ENCODE measurements at regions not wholly inside any gene's neighbourhood (a gene's known extent, or its start where the extent isn't known, plus 50 kb on each side); places are given as distances from the start of the nearest gene placed in this dataset.
"Not testable (repeated sequence)": the region's sequence is repeated elsewhere in the genome, so short reads cannot be mapped to it uniquely, and the experiment has no call there.

DNA sequence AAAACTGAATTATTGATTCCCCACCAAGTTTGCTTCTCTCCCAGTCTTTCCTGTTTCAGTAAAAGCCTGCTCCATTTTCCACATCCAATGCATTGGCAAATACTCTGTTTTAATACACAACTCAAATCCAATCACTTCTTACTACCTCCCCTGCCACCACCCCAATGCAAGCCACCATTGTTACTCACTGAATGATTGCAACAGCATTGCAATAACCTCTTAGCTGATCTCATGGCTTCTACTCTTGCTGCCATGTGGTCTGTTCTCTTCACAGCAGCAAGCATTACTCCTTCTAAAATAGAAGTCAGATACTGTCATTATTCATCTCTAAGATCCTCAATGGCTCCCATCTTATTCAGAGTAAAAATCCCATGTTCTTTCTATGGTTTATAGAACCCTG, 123.4 kb downstream of the ATP6V1G3 start:
- DNase-seq (ENCODE audit: low spot score) (no peak), ATAC-seq (ENCODE audit: low FRiP score) (no peak)
- TF ChIP-seq, protein P1, sequence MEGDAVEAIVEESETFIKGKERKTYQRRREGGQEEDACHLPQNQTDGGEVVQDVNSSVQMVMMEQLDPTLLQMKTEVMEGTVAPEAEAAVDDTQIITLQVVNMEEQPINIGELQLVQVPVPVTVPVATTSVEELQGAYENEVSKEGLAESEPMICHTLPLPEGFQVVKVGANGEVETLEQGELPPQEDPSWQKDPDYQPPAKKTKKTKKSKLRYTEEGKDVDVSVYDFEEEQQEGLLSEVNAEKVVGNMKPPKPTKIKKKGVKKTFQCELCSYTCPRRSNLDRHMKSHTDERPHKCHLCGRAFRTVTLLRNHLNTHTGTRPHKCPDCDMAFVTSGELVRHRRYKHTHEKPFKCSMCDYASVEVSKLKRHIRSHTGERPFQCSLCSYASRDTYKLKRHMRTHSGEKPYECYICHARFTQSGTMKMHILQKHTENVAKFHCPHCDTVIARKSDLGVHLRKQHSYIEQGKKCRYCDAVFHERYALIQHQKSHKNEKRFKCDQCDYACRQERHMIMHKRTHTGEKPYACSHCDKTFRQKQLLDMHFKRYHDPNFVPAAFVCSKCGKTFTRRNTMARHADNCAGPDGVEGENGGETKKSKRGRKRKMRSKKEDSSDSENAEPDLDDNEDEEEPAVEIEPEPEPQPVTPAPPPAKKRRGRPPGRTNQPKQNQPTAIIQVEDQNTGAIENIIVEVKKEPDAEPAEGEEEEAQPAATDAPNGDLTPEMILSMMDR (IDR thresholded peaks at IDR 0.05) = no peak

DNA sequence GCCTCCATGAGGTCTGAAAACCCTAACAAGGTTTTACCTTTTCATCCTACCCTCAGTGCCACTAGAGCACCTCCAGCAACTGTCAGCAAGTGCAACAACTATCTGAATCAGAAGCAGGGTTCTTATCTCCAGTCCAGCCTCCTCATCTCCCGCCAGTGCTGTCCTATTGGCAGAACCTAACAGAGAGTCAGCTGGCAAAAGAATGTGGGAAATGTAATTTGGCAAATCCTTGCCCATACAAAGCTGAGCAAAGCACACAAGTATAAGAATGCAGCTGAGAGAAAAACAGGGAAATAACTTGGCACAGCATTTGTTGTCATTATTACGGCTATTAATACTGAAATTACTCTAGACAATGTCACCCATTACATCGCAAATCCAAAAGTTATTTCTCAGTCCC, 124.2 kb downstream of the ATP6V1G3 start:
- DNase-seq (ENCODE audit: low spot score) = no peak
- no peak for ATAC-seq (ENCODE audit: low FRiP score)
- TF ChIP-seq, protein P1 (IDR thresholded peaks at IDR 0.05) = no peak

DNA sequence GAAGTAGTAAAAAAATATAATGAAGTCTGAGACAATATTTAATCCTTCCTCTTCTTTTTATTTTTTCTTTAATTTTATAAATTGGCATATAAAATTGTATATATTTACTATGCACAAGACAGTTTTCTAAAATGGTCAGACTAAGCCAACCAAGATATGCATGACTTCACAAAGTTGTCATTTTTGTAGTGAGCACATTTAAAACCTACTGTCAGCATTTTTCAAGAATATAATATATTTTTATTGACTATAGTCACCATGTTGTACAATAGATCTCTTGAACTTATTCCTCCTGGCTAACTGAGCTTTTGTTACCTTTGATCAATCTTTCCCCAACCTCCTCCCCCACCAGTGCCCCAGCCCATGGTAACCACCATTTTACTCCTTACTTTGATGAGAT, 129.2 kb downstream of the ATP6V1G3 start:
- ATAC-seq (ENCODE audit: low FRiP score) (no peak), DNase-seq (ENCODE audit: low spot score) (no peak)
- TF ChIP-seq, protein P1 (IDR thresholded peaks at IDR 0.05) = no peak

DNA sequence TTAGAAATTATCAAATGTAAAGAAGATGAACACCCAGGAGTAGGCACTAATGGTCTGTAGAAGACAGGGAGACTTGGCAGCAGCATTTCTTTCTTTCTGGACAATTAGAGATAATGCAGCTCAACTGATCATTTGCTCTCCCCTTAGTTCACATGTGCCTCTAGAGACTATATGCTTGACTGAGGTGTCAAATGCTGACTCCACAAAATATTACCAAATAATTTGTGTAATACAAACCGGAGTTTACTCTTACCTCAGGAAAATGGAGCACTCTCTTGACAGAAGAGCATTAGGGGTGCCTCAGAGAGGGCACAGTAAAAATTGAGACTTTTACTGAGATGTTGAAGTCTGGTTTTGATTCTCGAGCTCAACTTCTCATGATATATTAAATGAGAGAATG, 131.8 kb downstream of the ATP6V1G3 start:
- TF ChIP-seq, protein P1 (IDR thresholded peaks at IDR 0.05) = no peak
- no peak for ATAC-seq (ENCODE audit: low FRiP score)
- DNase-seq (ENCODE audit: low spot score) = no peak

DNA sequence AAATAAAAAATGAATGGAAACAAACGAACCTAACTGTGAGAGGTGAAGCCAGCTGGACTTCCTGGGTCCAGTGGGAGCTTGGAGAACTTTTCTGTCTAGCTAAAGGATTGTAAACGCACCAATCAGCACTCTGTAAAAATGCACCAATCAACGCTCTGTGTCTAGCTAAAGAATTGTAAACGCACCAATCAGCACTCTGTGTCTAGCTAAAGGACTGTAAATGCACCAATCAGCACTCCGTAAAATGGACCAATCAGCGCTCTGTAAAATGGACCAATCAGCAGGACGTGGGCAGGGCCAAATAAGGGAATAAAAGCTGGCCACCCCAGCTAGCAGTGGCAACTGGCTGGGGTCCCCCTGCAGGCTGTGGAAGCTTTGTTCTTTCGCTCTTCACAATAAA, 135.8 kb downstream of the ATP6V1G3 start:
- not testable (repeated sequence) for ATAC-seq (ENCODE audit: low FRiP score)

GRCh38 chr1:198400063-198400462, 140.4 kb downstream of the ATP6V1G3 start:
- ATAC-seq (ENCODE audit: low FRiP score) (no peak), DNase-seq (ENCODE audit: low spot score) (no peak)
- TF ChIP-seq, protein P1 (IDR thresholded peaks at IDR 0.05) = no peak

More for the DNA sequence above, 135.8 kb downstream of the ATP6V1G3 start:
- DNase-seq (ENCODE audit: low spot score) = not testable (repeated sequence)

GRCh38 chr1:198399452-198399851, 141.0 kb downstream of the ATP6V1G3 start:
- ATAC-seq (ENCODE audit: low FRiP score) = no peak
- TF ChIP-seq, protein P1 (IDR thresholded peaks at IDR 0.05) = no peak
- no peak for DNase-seq (ENCODE audit: low spot score)

Data from omental fat pad (tissue), 3 donors.